ENCODE measurements at regions not wholly inside any gene's neighbourhood (a gene's known extent, or its start where the extent isn't known, plus 50 kb on each side); places are given as distances from the start of the nearest gene placed in this dataset.

DNA sequence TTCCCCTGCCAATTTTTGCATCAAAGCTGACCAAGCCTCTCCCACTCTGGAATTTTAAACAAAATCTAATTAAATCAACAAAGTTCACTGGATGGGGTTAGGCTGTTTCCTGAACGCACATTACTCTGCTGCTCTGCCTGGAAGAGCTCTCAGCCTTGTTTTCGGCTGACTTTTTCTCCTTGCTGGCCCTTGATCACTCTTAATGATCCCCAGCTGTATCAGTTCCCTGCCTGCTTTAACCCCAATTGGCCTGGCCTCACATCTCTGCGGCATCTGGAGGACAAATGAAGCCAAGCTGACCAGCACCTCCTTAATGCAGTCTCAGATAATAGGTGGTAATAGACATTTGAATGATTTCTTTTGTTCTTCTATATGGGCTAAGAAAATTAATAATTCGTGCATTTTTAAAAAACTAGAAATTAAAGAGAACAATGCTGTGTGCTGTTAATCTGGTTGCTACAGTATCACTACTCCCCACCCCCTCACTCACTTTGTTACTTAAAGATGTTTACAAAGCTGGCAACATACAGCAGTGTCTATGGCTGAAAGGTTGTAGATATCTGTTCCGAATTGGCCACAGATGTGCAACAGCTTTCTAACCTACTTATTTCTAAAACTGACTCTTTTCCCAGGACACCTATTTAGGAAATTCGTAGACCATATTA lies 415.2 kb upstream of the KCNH7 start:
- Histone ChIP-seq H3K9ac (ENCODE audit: low read length) (no peak overlapping the region), H3K27me3 (replicated peaks in 1 of 4; ENCODE audit: control extremely low read depth in 1 of 4, control insufficient read depth in 3 of 4, insufficient read depth in 4 of 4, low read length in 3 of 4) (no peaks in the 10 kb centered on the region), H3K4me2 (replicated peaks; ENCODE audit: low read depth, low read length, poor library complexity, severe bottlenecking) (no peak overlapping the region), H3K4me1 (ENCODE audit: control insufficient read depth in 2 of 2, insufficient read depth in 2 of 2, low read length in 2 of 2) (no peaks in the 10 kb centered on the region), H3K9me3 (ENCODE audit: control extremely low read depth in 1 of 3, control insufficient read depth in 2 of 3, insufficient read depth in 1 of 3, low read length in 2 of 3) (no peaks in the 10 kb centered on the region), H3K36me3 (replicated peaks in 1 of 2; ENCODE audit: control extremely low read depth in 1 of 2, control insufficient read depth in 1 of 2, extremely low read depth in 1 of 2, insufficient read depth in 2 of 2, low read length in 1 of 2) (no peaks in the 10 kb centered on the region), H2AFZ (ENCODE audit: insufficient read depth, low read depth, low read length, poor library complexity, severe bottlenecking) (no peak overlapping the region), H4K20me1 (ENCODE audit: control insufficient read depth, insufficient read depth, low read length, poor library complexity, severe bottlenecking) (no peaks in the 10 kb centered on the region), H3K79me2 (ENCODE audit: control insufficient read depth, insufficient read depth, low read length) (no peaks in the 10 kb centered on the region), H3K4me3 (ENCODE audit: control extremely low read depth in 1 of 5, extremely low read depth in 1 of 5, insufficient read depth in 1 of 5, low read depth in 2 of 5, low read length in 4 of 5) (no peak overlapping the region), H3K27ac (ENCODE audit: low read length in 2 of 2) (no peak overlapping the region)
- ChIA-PET POLR2A (no interaction called here), CTCF (no interaction called here)
- no peak for DNase-seq
- TF ChIP-seq, protein P1, sequence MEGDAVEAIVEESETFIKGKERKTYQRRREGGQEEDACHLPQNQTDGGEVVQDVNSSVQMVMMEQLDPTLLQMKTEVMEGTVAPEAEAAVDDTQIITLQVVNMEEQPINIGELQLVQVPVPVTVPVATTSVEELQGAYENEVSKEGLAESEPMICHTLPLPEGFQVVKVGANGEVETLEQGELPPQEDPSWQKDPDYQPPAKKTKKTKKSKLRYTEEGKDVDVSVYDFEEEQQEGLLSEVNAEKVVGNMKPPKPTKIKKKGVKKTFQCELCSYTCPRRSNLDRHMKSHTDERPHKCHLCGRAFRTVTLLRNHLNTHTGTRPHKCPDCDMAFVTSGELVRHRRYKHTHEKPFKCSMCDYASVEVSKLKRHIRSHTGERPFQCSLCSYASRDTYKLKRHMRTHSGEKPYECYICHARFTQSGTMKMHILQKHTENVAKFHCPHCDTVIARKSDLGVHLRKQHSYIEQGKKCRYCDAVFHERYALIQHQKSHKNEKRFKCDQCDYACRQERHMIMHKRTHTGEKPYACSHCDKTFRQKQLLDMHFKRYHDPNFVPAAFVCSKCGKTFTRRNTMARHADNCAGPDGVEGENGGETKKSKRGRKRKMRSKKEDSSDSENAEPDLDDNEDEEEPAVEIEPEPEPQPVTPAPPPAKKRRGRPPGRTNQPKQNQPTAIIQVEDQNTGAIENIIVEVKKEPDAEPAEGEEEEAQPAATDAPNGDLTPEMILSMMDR (IDR thresholded peaks at IDR 0.05), result no peak
- TF ChIP-seq EZH2 (IDR thresholded peaks at IDR 0.05; ENCODE audit: borderline replicate concordance, insufficient read depth, low read depth, low read length, poor library complexity, severe bottlenecking), result no peak
- no peaks in the 10 kb centered on the region for H3K4me1 Mint-ChIP-seq
- intact Hi-C loops (cut with micrococcal nuclease), result no loop called here
- 69% methylated on average over 2 of the region's 6 CpGs for WGBS (ENCODE audit: insufficient coverage)
- no peak overlapping the region for H3K27ac Mint-ChIP-seq
- H3K27me3 Mint-ChIP-seq, result no peaks in the 10 kb centered on the region
- H3K4me3 Mint-ChIP-seq, result no peak overlapping the region
- H3K9me3 Mint-ChIP-seq (ENCODE audit: insufficient read depth), result no peaks in the 10 kb centered on the region
- no peak for ATAC-seq (ENCODE audit: low read depth)

DNA sequence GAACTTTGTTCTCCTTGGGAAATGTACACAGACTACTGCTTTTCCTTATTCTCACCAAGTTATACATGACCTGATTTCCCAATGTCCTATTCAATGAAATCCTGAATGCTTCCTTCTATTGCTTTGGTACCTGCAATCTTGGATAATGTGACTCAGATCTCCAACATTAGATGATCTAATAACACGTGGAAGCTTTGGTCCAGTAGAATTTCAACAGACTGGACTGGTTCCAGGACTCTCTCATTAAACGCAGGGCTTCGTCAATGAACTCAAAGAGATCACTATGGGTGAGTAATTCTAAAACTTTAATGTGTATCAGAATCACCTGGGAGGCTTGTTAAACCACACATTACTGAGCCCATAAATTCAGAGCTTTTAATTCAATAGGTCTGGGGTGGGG lies 413.6 kb upstream of the KCNH7 start:
- no peaks in the 10 kb centered on the region for H3K79me2 ChIP-seq (ENCODE audit: control insufficient read depth, insufficient read depth, low read length)
- no peaks in the 10 kb centered on the region for H3K27me3 ChIP-seq (replicated peaks in 1 of 4; ENCODE audit: control extremely low read depth in 1 of 4, control insufficient read depth in 3 of 4, insufficient read depth in 4 of 4, low read length in 3 of 4)
- H2AFZ ChIP-seq (ENCODE audit: insufficient read depth, low read depth, low read length, poor library complexity, severe bottlenecking), result no peak overlapping the region
- H3K4me1 Mint-ChIP-seq, result no peaks in the 10 kb centered on the region
- H3K4me3 Mint-ChIP-seq, result no peak overlapping the region
- H3K36me3 ChIP-seq (replicated peaks in 1 of 2; ENCODE audit: control extremely low read depth in 1 of 2, control insufficient read depth in 1 of 2, extremely low read depth in 1 of 2, insufficient read depth in 2 of 2, low read length in 1 of 2), result no peaks in the 10 kb centered on the region
- no peaks in the 10 kb centered on the region for H3K4me1 ChIP-seq (ENCODE audit: control insufficient read depth in 2 of 2, insufficient read depth in 2 of 2, low read length in 2 of 2)
- POLR2A ChIA-PET, result no interaction called here
- no CpG with 5 or more reads among the region's 3 CpGs for WGBS (ENCODE audit: insufficient coverage)
- H3K4me2 ChIP-seq (replicated peaks; ENCODE audit: low read depth, low read length, poor library complexity, severe bottlenecking), result no peak overlapping the region
- no peak overlapping the region for H3K9ac ChIP-seq (ENCODE audit: low read length)
- CTCF ChIA-PET, result no interaction called here
- no peaks in the 10 kb centered on the region for H3K9me3 ChIP-seq (ENCODE audit: control extremely low read depth in 1 of 3, control insufficient read depth in 2 of 3, insufficient read depth in 1 of 3, low read length in 2 of 3)
- no peak for DNase-seq
- H3K27ac ChIP-seq (ENCODE audit: low read length in 2 of 2), result no peak overlapping the region
- TF ChIP-seq EZH2 (IDR thresholded peaks at IDR 0.05; ENCODE audit: borderline replicate concordance, insufficient read depth, low read depth, low read length, poor library complexity, severe bottlenecking), result no peak
- TF ChIP-seq, protein P1 (IDR thresholded peaks at IDR 0.05), result no peak
- no peaks in the 10 kb centered on the region for H4K20me1 ChIP-seq (ENCODE audit: control insufficient read depth, insufficient read depth, low read length, poor library complexity, severe bottlenecking)
- H3K9me3 Mint-ChIP-seq (ENCODE audit: insufficient read depth), result no peaks in the 10 kb centered on the region
- intact Hi-C loops (cut with micrococcal nuclease), result no loop called here
- H3K4me3 ChIP-seq (ENCODE audit: control extremely low read depth in 1 of 5, extremely low read depth in 1 of 5, insufficient read depth in 1 of 5, low read depth in 2 of 5, low read length in 4 of 5), result no peak overlapping the region
- no peaks in the 10 kb centered on the region for H3K27me3 Mint-ChIP-seq
- no peak for ATAC-seq (ENCODE audit: low read depth)
- no peak overlapping the region for H3K27ac Mint-ChIP-seq
